Central memory CD8-positive, alpha-beta T cell (primary cell): ENCODE measurements at regions not wholly inside any gene's neighbourhood (a gene's known extent, or its start where the extent isn't known, plus 50 kb on each side); places are given as distances from the start of the nearest gene placed in this dataset.
A peak's percentile ranks its signal among the peaks of the same experiment; 100 is the strongest.

Source experiments
- ATAC-seq: fragments of 150-1000 bp; cut with Tn5 transposase; replicated peaks from 2 replicates; pipeline ENCODE4 v1.10.0; 2022; ENCODE audit warnings: mild to moderate bottlenecking, moderate FRiP score, moderate number of reproducible peaks; ENCODE audit not compliant: poor library complexity, severe bottlenecking; ENCODE audit errors: extremely low read depth
- DNase-seq, 2 donors: peaks; one replicate each; pipeline ENCODE4 v3.0.0; 2021; ENCODE audit warnings: low spot score in 2 of 2
- H3K27ac Mint-ChIP-seq: one replicate; pipeline ENCODE4 v1.8.0; 2022; ENCODE audit warnings: low read depth, mild to moderate bottlenecking, moderate library complexity, mixed read lengths
- H3K27me3 Mint-ChIP-seq: one replicate; pipeline ENCODE4 v1.8.0; 2022; ENCODE audit warnings: mixed read lengths
- H3K36me3 Mint-ChIP-seq: one replicate; pipeline ENCODE4 v1.8.0; 2022; ENCODE audit warnings: mild to moderate bottlenecking, moderate library complexity, mixed read lengths; ENCODE audit not compliant: insufficient read depth
- H3K4me1 Mint-ChIP-seq: one replicate; pipeline ENCODE4 v1.8.0; 2022; ENCODE audit warnings: mixed read lengths
- H3K4me3 Mint-ChIP-seq: one replicate; pipeline ENCODE4 v1.8.0; 2022; ENCODE audit warnings: mild to moderate bottlenecking, moderate library complexity, mixed read lengths
- H3K9me3 Mint-ChIP-seq: one replicate; pipeline ENCODE4 v1.8.0; 2022; ENCODE audit warnings: mixed read lengths

DNA sequence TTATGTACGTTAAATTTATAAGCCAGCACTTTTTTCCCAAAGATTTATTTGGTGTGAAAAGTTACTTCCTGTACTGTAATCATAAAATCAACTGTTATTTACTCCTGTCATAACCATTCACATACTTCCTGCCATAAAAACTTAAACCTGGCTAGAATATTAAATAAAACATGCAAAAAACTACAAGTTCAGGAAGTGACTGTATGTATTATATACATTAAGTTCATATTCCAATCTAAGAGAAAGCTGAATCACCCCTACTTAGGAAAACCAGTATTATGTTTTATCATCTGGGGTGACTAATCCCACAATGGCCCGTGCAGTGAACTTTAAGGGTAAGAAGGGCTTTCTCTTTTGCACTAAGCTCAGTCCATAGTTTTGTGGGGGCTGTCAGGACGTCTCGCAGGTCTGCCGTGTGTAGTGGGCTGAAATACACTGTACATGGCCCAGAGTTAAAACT lies 183.7 kb upstream of the KLF14 start:
- H3K4me1 Mint-ChIP-seq, result peaks cover 72% of the 10 kb centered on the region
- H3K27ac Mint-ChIP-seq, result peak overlapping the region; percentile 86
- peaks cover 48% of the 10 kb centered on the region for H3K36me3 Mint-ChIP-seq
- H3K4me3 Mint-ChIP-seq, result peak overlapping the region; percentile 54
- ATAC-seq (no peak), DNase-seq (no peak)
- no peaks in the 10 kb centered on the region for H3K9me3 Mint-ChIP-seq
- H3K27me3 Mint-ChIP-seq, result no peaks in the 10 kb centered on the region

- Mint-ChIP-seq H3K4me3 (peak overlapping the region; percentile 54), H3K4me1 (peaks cover 70% of the 10 kb centered on the region), H3K9me3 (no peaks in the 10 kb centered on the region), H3K27me3 (no peaks in the 10 kb centered on the region), H3K36me3 (peaks cover 41% of the 10 kb centered on the region), H3K27ac (peak overlapping the region; percentile 86)
- DNase-seq, result no peak
- no peak for ATAC-seq
These were observed 184.4 kb upstream of the KLF14 start for GRCh38 chr7:130918129-130919052.

- H3K4me1 Mint-ChIP-seq, result peaks cover 64% of the 10 kb centered on the region
- H3K4me3 Mint-ChIP-seq, result no peak overlapping the region
- H3K36me3 Mint-ChIP-seq, result peaks cover 39% of the 10 kb centered on the region
- H3K27me3 Mint-ChIP-seq, result no peaks in the 10 kb centered on the region
- no peak for ATAC-seq
- DNase-seq, result no peak
- H3K9me3 Mint-ChIP-seq, result no peaks in the 10 kb centered on the region
- H3K27ac Mint-ChIP-seq, result peak overlapping the region; percentile 86
These were observed 185.5 kb upstream of the KLF14 start for GRCh38 chr7:130919316-130920103.

DNA sequence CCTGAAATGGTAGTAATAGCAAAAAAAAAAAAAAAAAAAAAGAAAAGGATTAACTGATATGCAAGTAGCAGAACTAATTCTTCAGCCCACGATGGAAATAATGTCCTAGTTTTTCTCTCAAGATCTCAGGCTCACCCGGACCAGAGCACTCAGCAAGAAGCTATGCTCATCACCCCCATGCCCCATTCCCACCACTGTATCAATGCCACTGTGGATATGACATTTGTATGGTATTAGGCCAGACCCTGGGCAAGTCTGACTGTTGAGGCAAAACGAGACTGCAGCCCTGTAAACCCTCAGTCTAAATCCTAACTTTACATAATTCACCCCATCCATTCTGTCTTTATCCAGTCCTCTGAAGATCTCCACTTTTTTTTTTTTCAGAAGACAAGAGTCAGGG lies 186.1 kb upstream of the KLF14 start:
- no peak for ATAC-seq

GRCh38 chr7:130921391-130922180 lies 187.6 kb upstream of the KLF14 start:
- ATAC-seq (no peak), DNase-seq (no peak)
- H3K4me3 Mint-ChIP-seq, result no peak overlapping the region
- no peaks in the 10 kb centered on the region for H3K27me3 Mint-ChIP-seq
- H3K27ac Mint-ChIP-seq, result no peak overlapping the region
- H3K36me3 Mint-ChIP-seq, result peaks cover 39% of the 10 kb centered on the region
- H3K9me3 Mint-ChIP-seq, result no peaks in the 10 kb centered on the region
- peaks cover 64% of the 10 kb centered on the region for H3K4me1 Mint-ChIP-seq

More for the DNA sequence above, 186.1 kb upstream of the KLF14 start:
- Mint-ChIP-seq H3K27me3 (no peaks in the 10 kb centered on the region), H3K36me3 (peaks cover 38% of the 10 kb centered on the region), H3K9me3 (no peaks in the 10 kb centered on the region), H3K4me1 (peaks cover 64% of the 10 kb centered on the region), H3K4me3 (no peak overlapping the region), H3K27ac (peak overlapping the region; percentile 86)
- DNase-seq, result no peak

GRCh38 chr7:130922206-130923112 lies 188.5 kb upstream of the KLF14 start:
- no peaks in the 10 kb centered on the region for H3K9me3 Mint-ChIP-seq
- DNase-seq, result no peak
- no peak for ATAC-seq
- peak overlapping the region; percentile 41 for H3K27ac Mint-ChIP-seq
- H3K4me1 Mint-ChIP-seq, result peaks cover 66% of the 10 kb centered on the region
- H3K36me3 Mint-ChIP-seq, result peaks cover 46% of the 10 kb centered on the region
- H3K27me3 Mint-ChIP-seq, result no peaks in the 10 kb centered on the region
- H3K4me3 Mint-ChIP-seq, result no peak overlapping the region

- H3K27ac Mint-ChIP-seq, result peak overlapping the region; percentile 41
These were observed 189.4 kb upstream of the KLF14 start for GRCh38 chr7:130923365-130923764.

DNA sequence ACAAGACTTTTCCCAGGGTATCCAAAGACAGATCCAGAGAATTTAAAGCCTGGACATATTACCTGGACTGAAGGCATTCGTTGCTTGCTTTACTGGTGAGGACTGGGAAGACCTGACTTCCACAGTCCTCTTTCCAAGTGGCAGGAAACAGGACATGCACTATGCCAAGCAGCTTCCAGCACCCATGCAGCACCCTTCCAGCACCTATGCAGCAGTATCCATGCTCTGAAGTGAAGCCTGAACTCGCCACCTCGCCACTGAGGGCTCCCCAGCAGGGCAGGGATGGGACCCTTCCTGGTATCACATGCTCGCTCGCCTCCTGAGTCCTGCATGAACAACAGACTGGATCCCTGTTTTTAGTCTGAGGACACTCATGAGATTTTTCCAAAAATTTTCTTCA lies 189.9 kb upstream of the KLF14 start:
- peaks cover 48% of the 10 kb centered on the region for H3K36me3 Mint-ChIP-seq
- H3K27ac Mint-ChIP-seq, result peak overlapping the region; percentile 38
- no peak for ATAC-seq
- no peak overlapping the region for H3K4me3 Mint-ChIP-seq
- H3K9me3 Mint-ChIP-seq, result no peaks in the 10 kb centered on the region
- H3K4me1 Mint-ChIP-seq, result peaks cover 63% of the 10 kb centered on the region
- no peak for DNase-seq
- H3K27me3 Mint-ChIP-seq, result no peaks in the 10 kb centered on the region

More at GRCh38 chr7:130923365-130923764, 189.4 kb upstream of the KLF14 start:
- no peak for ATAC-seq
- Mint-ChIP-seq H3K9me3 (no peaks in the 10 kb centered on the region), H3K27me3 (no peaks in the 10 kb centered on the region), H3K4me3 (no peak overlapping the region), H3K4me1 (peaks cover 66% of the 10 kb centered on the region), H3K36me3 (peaks cover 46% of the 10 kb centered on the region)
- no peak for DNase-seq

DNA sequence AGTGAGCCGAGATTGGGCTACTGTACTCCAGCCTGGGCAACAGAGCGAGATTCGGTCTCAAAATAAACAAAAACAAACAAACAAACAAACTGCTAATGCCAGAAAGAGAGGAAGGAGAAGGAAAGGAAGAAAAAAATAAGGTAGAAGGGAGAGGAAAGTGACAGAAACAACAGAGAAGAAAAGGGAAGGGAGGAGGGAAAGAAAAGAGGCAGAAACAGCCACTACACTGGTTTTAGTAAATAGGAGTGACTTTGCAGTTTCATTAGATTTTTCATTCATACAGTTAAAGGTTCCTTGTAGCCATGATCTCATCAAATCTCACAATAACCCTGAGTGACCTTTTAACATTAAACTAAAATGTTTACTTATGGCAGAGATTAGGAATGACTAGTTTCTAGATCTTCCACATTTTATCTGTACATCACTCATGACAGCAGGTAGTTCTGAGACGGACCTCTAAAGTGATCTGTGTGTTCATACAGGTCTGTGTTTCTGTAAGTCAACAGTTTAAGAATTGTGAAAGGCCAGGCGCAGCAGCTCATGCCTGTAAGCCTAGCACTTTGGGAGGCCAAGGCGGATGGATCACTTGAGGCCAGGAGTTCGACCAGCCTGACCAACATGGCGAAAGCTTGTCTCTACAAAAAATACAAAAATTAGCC lies 191.3 kb upstream of the KLF14 start:
- Mint-ChIP-seq H3K36me3 (peaks cover 45% of the 10 kb centered on the region), H3K27ac (peak overlapping the region; percentile 84), H3K9me3 (no peaks in the 10 kb centered on the region), H3K4me1 (peaks cover 63% of the 10 kb centered on the region), H3K4me3 (peak overlapping the region; percentile 61), H3K27me3 (no peaks in the 10 kb centered on the region)
- ATAC-seq, result no peak
- no peak for DNase-seq

DNA sequence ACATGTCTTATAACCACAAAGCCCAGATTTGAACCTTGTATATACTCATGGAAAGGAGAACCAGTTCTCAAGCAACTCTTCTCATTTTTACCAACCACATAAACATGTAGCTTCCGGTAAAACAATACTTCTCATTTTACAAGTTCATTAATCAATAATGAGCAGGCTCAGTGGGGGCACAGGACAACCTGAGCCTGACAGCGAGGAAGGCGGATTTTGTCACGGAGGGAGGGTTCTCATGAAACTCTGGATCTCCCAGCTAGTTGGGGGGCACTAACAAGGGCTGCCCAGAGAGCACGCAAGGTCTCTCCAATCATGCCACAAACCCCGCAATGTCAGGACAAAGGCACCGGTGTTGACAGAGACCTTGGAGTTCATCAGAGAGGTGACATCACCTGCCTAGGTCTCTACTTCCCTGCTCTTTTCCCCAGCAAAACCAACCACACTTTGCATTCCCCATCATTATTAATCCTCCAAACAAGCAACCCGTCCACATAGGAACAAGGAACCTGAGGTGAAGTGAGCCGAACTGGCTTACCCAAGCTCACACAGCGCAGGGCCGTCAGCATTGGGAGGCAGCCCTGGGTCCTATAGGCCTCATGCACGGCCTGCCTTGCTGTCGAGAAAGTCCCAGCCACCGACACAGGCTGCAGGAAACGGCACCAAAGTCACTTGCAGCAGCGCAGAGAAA lies 192.1 kb upstream of the KLF14 start:
- Mint-ChIP-seq H3K36me3 (peaks cover 43% of the 10 kb centered on the region), H3K4me1 (peaks cover 69% of the 10 kb centered on the region), H3K27me3 (no peaks in the 10 kb centered on the region), H3K27ac (peak overlapping the region; percentile 84), H3K9me3 (no peaks in the 10 kb centered on the region), H3K4me3 (peak overlapping the region; percentile 61)
- peak; percentile 87 for ATAC-seq
- DNase-seq, result peak in 1 of 2 donors; percentile 44

DNA sequence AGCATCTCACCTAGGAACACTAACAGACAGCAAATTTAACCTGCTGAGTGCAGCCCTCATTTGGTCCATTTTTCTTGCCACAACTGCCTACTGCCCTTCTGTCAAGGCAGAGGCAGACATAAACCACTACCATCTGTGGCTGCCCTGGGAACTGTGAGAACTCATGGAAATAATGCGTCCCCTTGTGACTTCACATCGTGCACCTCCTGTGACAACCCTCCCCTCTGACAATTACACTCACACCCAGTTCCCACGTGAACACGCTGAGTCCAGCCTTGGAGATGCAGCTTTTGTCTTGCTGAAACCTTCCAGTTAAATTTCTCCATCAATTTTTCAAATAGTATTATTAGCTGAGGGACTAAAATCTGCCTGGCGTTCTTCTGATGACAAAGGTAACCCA lies 193.1 kb upstream of the KLF14 start:
- H3K4me3 Mint-ChIP-seq, result peak overlapping the region; percentile 27
- ATAC-seq, result peak; percentile 17
- no peaks in the 10 kb centered on the region for H3K27me3 Mint-ChIP-seq
- H3K4me1 Mint-ChIP-seq, result peaks cover 73% of the 10 kb centered on the region
- DNase-seq, result no peak
- H3K36me3 Mint-ChIP-seq, result peaks cover 44% of the 10 kb centered on the region
- no peaks in the 10 kb centered on the region for H3K9me3 Mint-ChIP-seq
- H3K27ac Mint-ChIP-seq, result peak overlapping the region; percentile 84
